Natural killer cell (primary cell): ENCODE measurements at regions not wholly inside any gene's neighbourhood (a gene's known extent, or its start where the extent isn't known, plus 50 kb on each side); places are given as distances from the start of the nearest gene placed in this dataset.

ENCODE experiments used
- ATAC-seq, 3 donors: fragments of 150-1000 bp in 2 of 3; fragments of 200-7000 bp in 1 of 3; cut with Tn5 transposase; 1 replicate in 1 of 3; 2 replicates in 2 of 3; pipeline ENCODE4 v1.10.0; 2021; ENCODE audit warnings: mild to moderate bottlenecking in 2 of 3, moderate library complexity in 2 of 3
- DNase-seq, 2 donors: peaks; one replicate each; pipeline versions ENCODE4 v3.0.0 to v3.0.0-alpha.2; 2013 to 2021; ENCODE audit warnings: mixed read lengths in 1 of 2
- H3K27ac ChIP-seq: one replicate; pipeline ENCODE4 v1.5.1; 2013; ENCODE audit warnings: mild to moderate bottlenecking, low read length
- H3K27me3 ChIP-seq: one replicate; pipeline ENCODE4 v1.6.1; 2013; ENCODE audit warnings: low read length; ENCODE audit not compliant: control insufficient read depth, insufficient read depth
- H3K36me3 ChIP-seq: one replicate; pipeline ENCODE4 v1.6.1; 2013; ENCODE audit warnings: low read length; ENCODE audit not compliant: control insufficient read depth, insufficient read depth
- H3K4me1 ChIP-seq: one replicate; pipeline ENCODE4 v1.6.1; 2013; ENCODE audit warnings: low read length; ENCODE audit not compliant: control insufficient read depth, insufficient read depth
- H3K4me3 ChIP-seq: one replicate; pipeline ENCODE4 v1.5.1; 2013; ENCODE audit warnings: low read length
- H3K9me3 ChIP-seq: one replicate; pipeline ENCODE4 v1.6.1; 2013; ENCODE audit warnings: low read length; ENCODE audit not compliant: control insufficient read depth, insufficient read depth
- H3K27ac Mint-ChIP-seq, 2 donors: one replicate each; pipeline ENCODE4 v1.8.0; 2022; ENCODE audit warnings: mild to moderate bottlenecking in 2 of 2, mixed read lengths in 2 of 2, moderate library complexity in 1 of 2
- H3K27me3 Mint-ChIP-seq, 2 donors: one replicate each; pipeline ENCODE4 v1.8.0; 2022; ENCODE audit warnings: low read depth in 2 of 2, mixed read lengths in 2 of 2
- H3K36me3 Mint-ChIP-seq: one replicate; pipeline ENCODE4 v1.8.0; 2022; ENCODE audit warnings: mixed read lengths
- H3K4me1 Mint-ChIP-seq, 2 donors: one replicate each; pipeline ENCODE4 v1.8.0; 2022; ENCODE audit warnings: mixed read lengths in 2 of 2
- H3K4me3 Mint-ChIP-seq: one replicate; pipeline ENCODE4 v1.8.0; 2022; ENCODE audit warnings: mild to moderate bottlenecking, moderate library complexity, mixed read lengths
- H3K9me3 Mint-ChIP-seq, 2 donors: one replicate each; pipeline ENCODE4 v1.8.0; 2022; ENCODE audit warnings: mixed read lengths in 2 of 2
- CTCF ChIP-seq: fragments of 200-600 bp; IDR thresholded peaks from one replicate; pipeline ENCODE4 v1.8.0; 2022; ENCODE audit warnings: antibody characterized with exemption
- WGBS: methylation state at CpG from one replicate; pipeline ENCODE4 v1.1.7; 2013; ENCODE audit warnings: missing lambda C conversion rate; ENCODE audit not compliant: insufficient coverage; 5-methylcytosine and 5-hydroxymethylcytosine counted together
- intact Hi-C: fragments of 100-400 bp; cut with micrococcal nuclease; formaldehyde crosslinking; loops from one replicate; pipeline ENCODE4 v1.14.2; 2022

DNA sequence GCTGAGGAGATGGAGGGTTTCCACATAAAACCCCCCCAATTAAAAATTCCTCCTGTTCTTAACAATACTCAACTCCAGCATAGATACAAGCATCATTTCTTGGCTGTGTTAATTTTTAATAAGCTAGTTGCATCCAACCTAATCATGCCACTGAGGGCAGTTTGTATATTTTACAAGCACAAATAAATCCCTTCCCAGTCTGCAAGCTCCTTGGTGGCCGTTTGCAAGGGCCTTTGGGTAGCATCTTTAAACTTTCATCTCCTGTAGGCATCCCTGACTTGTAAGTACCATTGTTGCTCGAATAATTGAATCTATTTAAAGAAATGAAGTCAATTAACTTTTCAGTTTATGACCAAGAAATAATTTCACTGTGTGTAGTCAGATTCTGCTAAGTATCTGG is 103.5 kb upstream of the AJAP1 start:
- no peak for TF ChIP-seq CTCF
- 20% methylated on average over 1 of the region's 2 CpGs for WGBS
- intact Hi-C loops: no loop called here

GRCh38 chr1:4551706-4552105 is 102.7 kb upstream of the AJAP1 start:
- no peaks in the 10 kb centered on the region for H3K4me1 ChIP-seq
- Mint-ChIP-seq H3K9me3 (no peaks in the 10 kb centered on the region), H3K36me3 (no peaks in the 10 kb centered on the region), H3K4me1 (no peaks in the 10 kb centered on the region), H3K4me3 (no peak overlapping the region), H3K27me3 (peaks cover 0 to 5% of the 10 kb centered on the region in 2 donors), H3K27ac (no peak overlapping the region)
- TF ChIP-seq CTCF: no peak
- intact Hi-C loops: no loop called here
- H3K9me3 ChIP-seq: no peaks in the 10 kb centered on the region
- DNase-seq (no peak), ATAC-seq (no peak)
- H3K4me3 ChIP-seq: no peak overlapping the region
- no peak overlapping the region for H3K27ac ChIP-seq
- no peaks in the 10 kb centered on the region for H3K27me3 ChIP-seq
- H3K36me3 ChIP-seq: no peaks in the 10 kb centered on the region
- WGBS: 67% methylated on average over 6 of the region's 6 CpGs

More for the DNA sequence above, 103.5 kb upstream of the AJAP1 start:
- no peak overlapping the region for H3K27ac ChIP-seq
- no peak overlapping the region for H3K4me3 ChIP-seq
- Mint-ChIP-seq H3K4me3 (no peak overlapping the region), H3K9me3 (no peaks in the 10 kb centered on the region), H3K36me3 (no peaks in the 10 kb centered on the region), H3K27ac (no peak overlapping the region), H3K4me1 (no peaks in the 10 kb centered on the region), H3K27me3 (peaks cover 0 to 5% of the 10 kb centered on the region in 2 donors)
- H3K36me3 ChIP-seq: no peaks in the 10 kb centered on the region
- no peaks in the 10 kb centered on the region for H3K27me3 ChIP-seq
- no peaks in the 10 kb centered on the region for H3K9me3 ChIP-seq
- no peak for ATAC-seq
- H3K4me1 ChIP-seq: no peaks in the 10 kb centered on the region
- no peak for DNase-seq

- Mint-ChIP-seq H3K4me3 (no peak overlapping the region), H3K27me3 (peaks cover 0 to 5% of the 10 kb centered on the region in 2 donors), H3K27ac (no peak overlapping the region), H3K36me3 (no peaks in the 10 kb centered on the region), H3K4me1 (no peaks in the 10 kb centered on the region), H3K9me3 (no peaks in the 10 kb centered on the region)
- Histone ChIP-seq H3K9me3 (no peaks in the 10 kb centered on the region), H3K4me3 (no peak overlapping the region), H3K27me3 (no peaks in the 10 kb centered on the region), H3K36me3 (no peaks in the 10 kb centered on the region), H3K4me1 (no peaks in the 10 kb centered on the region), H3K27ac (no peak overlapping the region)
- no peak for ATAC-seq
- TF ChIP-seq CTCF: no peak
- 60% methylated on average over 4 of the region's 4 CpGs for WGBS
- no peak for DNase-seq
- intact Hi-C loops: no loop called here
Measured at GRCh38 chr1:4553761-4554160, 100.6 kb upstream of the AJAP1 start.

DNA sequence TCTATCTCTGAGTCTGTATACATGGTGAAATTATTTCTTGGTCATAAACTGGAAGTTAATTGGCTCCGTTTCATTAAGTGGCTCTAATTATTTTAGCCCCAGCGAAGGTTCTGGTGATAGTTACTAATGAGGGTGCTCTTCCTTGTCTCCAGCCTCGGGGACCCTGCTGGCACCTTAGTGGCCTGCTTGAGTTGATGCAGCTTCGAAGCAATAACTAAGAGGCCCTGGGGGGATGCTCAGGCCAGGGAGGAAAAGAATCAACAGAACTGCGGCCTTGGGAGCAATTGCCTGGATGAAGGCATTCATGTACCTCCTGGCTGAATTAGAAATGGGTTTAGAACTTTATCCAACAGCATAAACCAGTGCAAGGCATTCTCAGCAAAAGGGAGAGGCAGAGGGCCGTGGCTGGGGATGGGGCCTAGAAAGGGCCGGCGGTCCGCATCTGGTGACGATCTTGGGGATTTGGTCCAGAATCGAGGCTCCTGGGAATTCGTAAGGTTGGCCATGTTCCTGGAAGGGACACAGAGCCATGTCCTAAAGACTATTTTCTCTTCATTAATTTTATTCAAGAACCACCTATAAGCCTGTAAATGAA is 100.0 kb upstream of the AJAP1 start:
- H3K4me1 Mint-ChIP-seq: no peaks in the 10 kb centered on the region
- 85% methylated on average over 12 of the region's 12 CpGs for WGBS

More for the DNA sequence above, 100.0 kb upstream of the AJAP1 start:
- no peak overlapping the region for H3K27ac Mint-ChIP-seq
- H3K4me3 ChIP-seq: no peak overlapping the region
- no peaks in the 10 kb centered on the region for H3K36me3 ChIP-seq
- H3K4me1 ChIP-seq: no peaks in the 10 kb centered on the region
- H3K4me3 Mint-ChIP-seq: no peak overlapping the region
- no peaks in the 10 kb centered on the region for H3K27me3 ChIP-seq
- TF ChIP-seq CTCF: no peak
- H3K9me3 ChIP-seq: no peaks in the 10 kb centered on the region
- intact Hi-C loops: no loop called here
- no peak for ATAC-seq
- H3K27me3 Mint-ChIP-seq: peaks cover 0 to 5% of the 10 kb centered on the region in 2 donors
- DNase-seq: no peak
- H3K9me3 Mint-ChIP-seq: no peaks in the 10 kb centered on the region
- H3K27ac ChIP-seq: no peak overlapping the region
- no peaks in the 10 kb centered on the region for H3K36me3 Mint-ChIP-seq
